ENCODE measurements at regions not wholly inside any gene's neighbourhood (a gene's known extent, or its start where the extent isn't known, plus 50 kb on each side); places are given as distances from the start of the nearest gene placed in this dataset.
"Not testable (repeated sequence)": the region's sequence is repeated elsewhere in the genome, so short reads cannot be mapped to it uniquely, and the experiment has no call there.

DNA sequence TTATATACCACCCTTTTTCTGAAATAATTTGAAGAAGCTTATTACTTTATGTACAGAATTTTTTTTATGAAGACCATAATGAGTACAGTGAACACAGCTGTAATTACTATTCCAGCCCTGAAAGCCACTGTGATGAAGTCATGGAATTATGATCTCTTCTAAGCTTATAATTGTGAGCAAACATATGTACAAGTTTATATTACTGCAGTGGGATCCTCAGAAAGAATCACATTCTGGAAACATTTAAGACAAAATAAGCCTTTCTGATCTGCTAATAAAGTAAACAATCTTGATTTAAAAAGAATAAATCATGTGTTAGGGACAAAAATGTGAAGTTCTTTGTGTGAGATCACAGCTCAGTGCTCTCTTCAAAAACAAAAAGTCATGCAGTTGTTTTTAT lies 560.4 kb downstream of the CD109 start:
- no peaks in the 10 kb centered on the region for H3K27me3 ChIP-seq (ENCODE audit: insufficient read depth, insufficient read length)
- H3K4me1 ChIP-seq (ENCODE audit: insufficient read depth, insufficient read length), result no peaks in the 10 kb centered on the region
- TF ChIP-seq ZNF274 (IDR thresholded peaks at IDR 0.05; ENCODE audit: low read depth, low read length), result no peak
- no peak for TF ChIP-seq SUZ12 (IDR thresholded peaks at IDR 0.05; ENCODE audit: extremely low read depth, insufficient read depth, insufficient read length)
- no peak for TF ChIP-seq YY1 (IDR thresholded peaks at IDR 0.05; ENCODE audit: insufficient read depth, insufficient read length)
- no peaks in the 10 kb centered on the region for H3K36me3 ChIP-seq (ENCODE audit: insufficient read depth, insufficient read length, low read length)
- no peaks in the 10 kb centered on the region for H3K9me3 ChIP-seq (ENCODE audit: insufficient read depth, low read length)
- H3K4me3 ChIP-seq (ENCODE audit: insufficient read length, low read depth), result no peak overlapping the region
- no peak for DNase-seq (ENCODE audit: low read depth, low spot score)
- H3K9ac ChIP-seq (ENCODE audit: insufficient read length, low read depth), result no peak overlapping the region

GRCh38 chr6:74255007-74255406 lies 559.0 kb downstream of the CD109 start:
- not testable (repeated sequence) for H3K4me1 ChIP-seq (ENCODE audit: insufficient read depth, insufficient read length); H3K4me3 ChIP-seq (ENCODE audit: insufficient read length, low read depth); H3K36me3 ChIP-seq (ENCODE audit: insufficient read depth, insufficient read length, low read length); H3K9ac ChIP-seq (ENCODE audit: insufficient read length, low read depth); DNase-seq (ENCODE audit: low read depth, low spot score); H3K9me3 ChIP-seq (ENCODE audit: insufficient read depth, low read length); H3K27me3 ChIP-seq (ENCODE audit: insufficient read depth, insufficient read length)

- H3K4me3 ChIP-seq (ENCODE audit: insufficient read length, low read depth); H3K4me1 ChIP-seq (ENCODE audit: insufficient read depth, insufficient read length); H3K9ac ChIP-seq (ENCODE audit: insufficient read length, low read depth); DNase-seq (ENCODE audit: low read depth, low spot score); H3K9me3 ChIP-seq (ENCODE audit: insufficient read depth, low read length); H3K27me3 ChIP-seq (ENCODE audit: insufficient read depth, insufficient read length); H3K36me3 ChIP-seq (ENCODE audit: insufficient read depth, insufficient read length, low read length): not testable (repeated sequence)
These were observed 558.1 kb downstream of the CD109 start for GRCh38 chr6:74254147-74254546.

DNA sequence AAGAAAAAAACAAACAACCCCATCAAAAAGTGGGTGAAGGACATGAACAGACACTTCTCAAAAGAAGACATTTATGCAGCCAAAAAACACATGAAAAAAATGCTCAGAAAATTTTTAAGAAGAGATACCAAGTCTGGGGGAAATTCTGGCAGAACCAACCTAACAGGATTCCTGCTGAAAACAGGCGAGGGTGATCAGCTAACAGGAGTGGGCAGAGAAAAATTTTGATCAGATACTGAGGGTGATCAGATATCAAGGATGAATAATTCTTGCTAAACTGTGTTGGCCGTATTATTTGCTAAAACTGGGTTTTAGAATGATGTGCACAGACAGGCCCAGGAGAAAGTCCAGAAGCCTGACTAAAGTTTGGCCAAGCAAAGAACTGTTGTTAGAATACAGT lies 557.3 kb downstream of the CD109 start:
- no peak for DNase-seq (ENCODE audit: low read depth, low spot score)
- no peak for TF ChIP-seq SUZ12 (IDR thresholded peaks at IDR 0.05; ENCODE audit: extremely low read depth, insufficient read depth, insufficient read length)
- no peak for TF ChIP-seq ZNF274 (IDR thresholded peaks at IDR 0.05; ENCODE audit: low read depth, low read length)
- no peak for TF ChIP-seq YY1 (IDR thresholded peaks at IDR 0.05; ENCODE audit: insufficient read depth, insufficient read length)
- H3K4me3 ChIP-seq (ENCODE audit: insufficient read length, low read depth), result no peak overlapping the region

GRCh38 chr6:74250161-74250818 lies 554.3 kb downstream of the CD109 start:
- no peak for DNase-seq (ENCODE audit: low read depth, low spot score)
- no peak overlapping the region for H3K4me3 ChIP-seq (ENCODE audit: insufficient read length, low read depth)
- H3K4me1 ChIP-seq (ENCODE audit: insufficient read depth, insufficient read length), result no peaks in the 10 kb centered on the region

More for the DNA sequence above, 557.3 kb downstream of the CD109 start:
- no peaks in the 10 kb centered on the region for H3K9me3 ChIP-seq (ENCODE audit: insufficient read depth, low read length)
- H3K27me3 ChIP-seq (ENCODE audit: insufficient read depth, insufficient read length), result no peaks in the 10 kb centered on the region
- H3K4me1 ChIP-seq (ENCODE audit: insufficient read depth, insufficient read length), result no peaks in the 10 kb centered on the region
- H3K36me3 ChIP-seq (ENCODE audit: insufficient read depth, insufficient read length, low read length), result no peaks in the 10 kb centered on the region
- H3K9ac ChIP-seq (ENCODE audit: insufficient read length, low read depth), result no peak overlapping the region

DNA sequence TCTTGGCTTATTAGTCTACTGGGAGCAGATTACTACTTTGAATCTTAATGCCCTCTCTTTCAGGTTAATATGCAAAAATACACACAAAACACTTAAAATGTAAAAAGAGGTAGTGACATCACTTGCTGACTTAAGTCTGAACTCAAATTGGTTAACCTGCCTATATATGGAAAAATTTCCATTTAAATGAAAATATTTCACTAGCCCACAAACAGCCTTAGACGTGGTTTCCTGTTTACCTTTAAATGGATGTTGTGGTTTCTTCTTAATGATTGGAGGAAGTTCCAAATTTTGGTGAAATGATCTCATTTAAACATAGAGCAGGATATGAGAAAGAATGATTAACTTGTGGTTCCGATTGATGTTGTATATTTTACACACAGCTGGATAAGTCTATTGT lies 553.7 kb downstream of the CD109 start:
- no peak for DNase-seq (ENCODE audit: low read depth, low spot score)
- no peaks in the 10 kb centered on the region for H3K4me1 ChIP-seq (ENCODE audit: insufficient read depth, insufficient read length)
- no peaks in the 10 kb centered on the region for H3K9me3 ChIP-seq (ENCODE audit: insufficient read depth, low read length)
- TF ChIP-seq YY1 (IDR thresholded peaks at IDR 0.05; ENCODE audit: insufficient read depth, insufficient read length), result no peak
- TF ChIP-seq ZNF274 (IDR thresholded peaks at IDR 0.05; ENCODE audit: low read depth, low read length), result no peak
- no peak for TF ChIP-seq SUZ12 (IDR thresholded peaks at IDR 0.05; ENCODE audit: extremely low read depth, insufficient read depth, insufficient read length)
- H3K27me3 ChIP-seq (ENCODE audit: insufficient read depth, insufficient read length), result no peaks in the 10 kb centered on the region
- H3K36me3 ChIP-seq (ENCODE audit: insufficient read depth, insufficient read length, low read length), result no peaks in the 10 kb centered on the region
- H3K9ac ChIP-seq (ENCODE audit: insufficient read length, low read depth), result no peak overlapping the region
- no peak overlapping the region for H3K4me3 ChIP-seq (ENCODE audit: insufficient read length, low read depth)

More at GRCh38 chr6:74250161-74250818, 554.3 kb downstream of the CD109 start:
- H3K27me3 ChIP-seq (ENCODE audit: insufficient read depth, insufficient read length), result no peaks in the 10 kb centered on the region
- H3K9ac ChIP-seq (ENCODE audit: insufficient read length, low read depth), result no peak overlapping the region
- TF ChIP-seq SUZ12 (IDR thresholded peaks at IDR 0.05; ENCODE audit: extremely low read depth, insufficient read depth, insufficient read length) (no peak), YY1 (IDR thresholded peaks at IDR 0.05; ENCODE audit: insufficient read depth, insufficient read length) (no peak), ZNF274 (IDR thresholded peaks at IDR 0.05; ENCODE audit: low read depth, low read length) (no peak)
- H3K9me3 ChIP-seq (ENCODE audit: insufficient read depth, low read length), result no peaks in the 10 kb centered on the region
- H3K36me3 ChIP-seq (ENCODE audit: insufficient read depth, insufficient read length, low read length), result no peaks in the 10 kb centered on the region

GRCh38 chr6:74248966-74249365 lies 553.0 kb downstream of the CD109 start:
- no peaks in the 10 kb centered on the region for H3K4me1 ChIP-seq (ENCODE audit: insufficient read depth, insufficient read length)
- no peaks in the 10 kb centered on the region for H3K27me3 ChIP-seq (ENCODE audit: insufficient read depth, insufficient read length)
- TF ChIP-seq YY1 (IDR thresholded peaks at IDR 0.05; ENCODE audit: insufficient read depth, insufficient read length) (no peak), SUZ12 (IDR thresholded peaks at IDR 0.05; ENCODE audit: extremely low read depth, insufficient read depth, insufficient read length) (no peak), ZNF274 (IDR thresholded peaks at IDR 0.05; ENCODE audit: low read depth, low read length) (no peak)
- no peaks in the 10 kb centered on the region for H3K9me3 ChIP-seq (ENCODE audit: insufficient read depth, low read length)
- no peak overlapping the region for H3K9ac ChIP-seq (ENCODE audit: insufficient read length, low read depth)
- DNase-seq (ENCODE audit: low read depth, low spot score), result no peak
- H3K36me3 ChIP-seq (ENCODE audit: insufficient read depth, insufficient read length, low read length), result no peaks in the 10 kb centered on the region
- no peak overlapping the region for H3K4me3 ChIP-seq (ENCODE audit: insufficient read length, low read depth)

Data from NT2/D1 (cell line).